Neural cell (in vitro differentiated cells): ENCODE measurements at regions not wholly inside any gene's neighbourhood (a gene's known extent, or its start where the extent isn't known, plus 50 kb on each side); places are given as distances from the start of the nearest gene placed in this dataset.

Experiments
- H2AFZ ChIP-seq: fragments of 200-600, 300-800 bp; sonication (generic), shearing (Covaris generic); 2 replicates; pipeline ENCODE4 v1.6.0; 2014; ENCODE audit warnings: low read depth, mild to moderate bottlenecking, antibody characterized with exemption, low read length, moderate library complexity
- H3F3A ChIP-seq: fragments of 200-600 bp; shearing (Covaris generic); 2 replicates; pipeline ENCODE4 v1.6.1; 2016; ENCODE audit warnings: mild to moderate bottlenecking, moderate library complexity, mixed read lengths, antibody characterized with exemption, low read length; ENCODE audit not compliant: insufficient read depth, poor library complexity, severe bottlenecking
- H3K27ac ChIP-seq: fragments of 200-600, 300-800 bp; sonication (generic), shearing (Covaris generic); 2 replicates; pipeline ENCODE4 v1.5.1; 2014; ENCODE audit warnings: mild to moderate bottlenecking, low read length, moderate library complexity
- H3K27me3 ChIP-seq: fragments of 300-800, 200-600 bp; sonication (generic), shearing (Covaris generic); 2 replicates; pipeline ENCODE4 v1.6.0; 2014; ENCODE audit warnings: mild to moderate bottlenecking, low read depth, low read length, moderate library complexity; ENCODE audit not compliant: insufficient read depth
- H3K36me3 ChIP-seq: fragments of 300-800, 200-600 bp; sonication (generic), shearing (Covaris generic); 2 replicates; pipeline ENCODE4 v1.5.1; 2014; ENCODE audit warnings: mild to moderate bottlenecking, antibody characterized with exemption, low read length, moderate library complexity; ENCODE audit not compliant: insufficient read depth
- H3K4me2 ChIP-seq: fragments of 300-800, 200-600 bp; sonication (generic), shearing (Covaris generic); 2 replicates; pipeline ENCODE4 v1.6.0; 2014; ENCODE audit warnings: mild to moderate bottlenecking, low read length
- H3K4me3 ChIP-seq: fragments of 300-800, 200-600 bp; sonication (generic), shearing (Covaris generic); 2 replicates; pipeline ENCODE4 v1.5.1; 2014; ENCODE audit warnings: mild to moderate bottlenecking, low read length, moderate library complexity
- H3K79me2 ChIP-seq: fragments of 200-600 bp; shearing (Covaris generic); replicated peaks from 2 replicates; pipeline ENCODE4 v1.6.0; 2014; ENCODE audit warnings: mild to moderate bottlenecking, low read length, moderate library complexity; ENCODE audit not compliant: insufficient read depth
- H3K9ac ChIP-seq: fragments of 300-800, 200-600 bp; sonication (generic), shearing (Covaris generic); 2 replicates; pipeline ENCODE4 v1.6.1; 2016; ENCODE audit warnings: mild to moderate bottlenecking, low read length, mixed read lengths
- H3K9me2 ChIP-seq: fragments of 200-600 bp; shearing (Covaris generic); 2 replicates; pipeline ENCODE4 v1.6.1; 2016; ENCODE audit warnings: mild to moderate bottlenecking, low read length, mixed read lengths; ENCODE audit not compliant: insufficient read depth
- H3K9me3 ChIP-seq: fragments of 200-600, 300-800 bp; sonication (generic), shearing (Covaris generic); 2 replicates; pipeline ENCODE4 v1.6.1; 2016; ENCODE audit warnings: mild to moderate bottlenecking, mixed run types, low read length, moderate library complexity, mixed read lengths
- H4K20me1 ChIP-seq: fragments of 200-600 bp; shearing (Covaris generic); 2 replicates; pipeline ENCODE4 v1.6.1; 2016; ENCODE audit warnings: mild to moderate bottlenecking, mixed run types; ENCODE audit not compliant: insufficient read depth
- CTCF ChIP-seq: fragments of 450-650 bp; IDR thresholded peaks from 2 replicates; pipeline ENCODE4 v1.5.1; 2014; ENCODE audit warnings: antibody characterized with exemption, mild to moderate bottlenecking, moderate library complexity; ENCODE audit not compliant: poor library complexity, severe bottlenecking
- EP300 ChIP-seq: fragments of 450-650 bp; conservative IDR thresholded peaks from 2 replicates; pipeline ENCODE4 v1.6.1; 2014; ENCODE audit warnings: antibody characterized with exemption, mild to moderate bottlenecking, moderate library complexity; ENCODE audit not compliant: poor library complexity, severe bottlenecking
- EZH2 ChIP-seq: fragments of 200-600, 300-800 bp; shearing (Covaris generic), sonication (generic); IDR thresholded peaks from 2 replicates; pipeline ENCODE4 v1.6.1; 2014; ENCODE audit warnings: antibody characterized with exemption, low read length, borderline replicate concordance, mild to moderate bottlenecking; ENCODE audit not compliant: insufficient read depth, poor library complexity, severe bottlenecking
- MXI1 ChIP-seq: fragments of 450-650 bp; conservative IDR thresholded peaks from 2 replicates; pipeline ENCODE4 v1.6.1; 2014; ENCODE audit warnings: antibody characterized with exemption, mild to moderate bottlenecking; ENCODE audit not compliant: poor library complexity, severe bottlenecking
- POLR2AphosphoS5 ChIP-seq: IDR thresholded peaks from 2 replicates; pipeline ENCODE4 v1.6.1; 2012
- RAD21 ChIP-seq: fragments of 450-650 bp; conservative IDR thresholded peaks from 2 replicates; pipeline ENCODE4 v1.6.1; 2014; ENCODE audit warnings: antibody characterized with exemption, mild to moderate bottlenecking, moderate library complexity
- REST ChIP-seq: IDR thresholded peaks from 2 replicates; pipeline ENCODE4 v1.6.1; 2012; ENCODE audit warnings: borderline replicate concordance
- SMC3 ChIP-seq: fragments of 450-650 bp; conservative IDR thresholded peaks from 2 replicates; pipeline ENCODE4 v1.6.1; 2014; ENCODE audit warnings: antibody characterized with exemption, mild to moderate bottlenecking, moderate library complexity; ENCODE audit not compliant: poor library complexity
- TAF1 ChIP-seq: IDR thresholded peaks from 2 replicates; pipeline ENCODE4 v1.6.1; 2012; ENCODE audit warnings: low read depth

GRCh38 chr21:18991846-18992245 lies 588.3 kb upstream of the TMPRSS15 start:
- Histone ChIP-seq H3K27ac (no peak overlapping the region), H4K20me1 (no peaks in the 10 kb centered on the region), H2AFZ (no peak overlapping the region), H3K36me3 (no peaks in the 10 kb centered on the region), H3K9ac (no peak overlapping the region), H3K27me3 (no peaks in the 10 kb centered on the region), H3K9me3 (no peaks in the 10 kb centered on the region), H3F3A (no peaks in the 10 kb centered on the region), H3K9me2 (no peaks in the 10 kb centered on the region), H3K4me3 (no peak overlapping the region), H3K4me2 (no peak overlapping the region), H3K79me2 (no peaks in the 10 kb centered on the region)
- TF ChIP-seq CTCF (no peak), EZH2 (no peak), SMC3 (no peak), RAD21 (no peak), POLR2AphosphoS5 (no peak), EP300 (no peak), MXI1 (no peak), TAF1 (no peak), REST (no peak)

- TF ChIP-seq POLR2AphosphoS5 (no peak), RAD21 (no peak), SMC3 (no peak), EZH2 (no peak), CTCF (no peak), MXI1 (no peak), EP300 (no peak)
Observed at GRCh38 chr21:19010251-19010650, 606.7 kb upstream of the TMPRSS15 start.

More at GRCh38 chr21:19010251-19010650, 606.7 kb upstream of the TMPRSS15 start:
- H3K36me3 ChIP-seq: no peaks in the 10 kb centered on the region
- H3K9me2 ChIP-seq: no peaks in the 10 kb centered on the region
- no peaks in the 10 kb centered on the region for H3K79me2 ChIP-seq
- no peak overlapping the region for H3K27ac ChIP-seq
- no peaks in the 10 kb centered on the region for H3K27me3 ChIP-seq
- H3F3A ChIP-seq: no peaks in the 10 kb centered on the region
- H2AFZ ChIP-seq: no peak overlapping the region
- H3K4me2 ChIP-seq: no peak overlapping the region
- H3K9ac ChIP-seq: no peak overlapping the region
- no peak overlapping the region for H3K4me3 ChIP-seq
- no peaks in the 10 kb centered on the region for H4K20me1 ChIP-seq
- H3K9me3 ChIP-seq: no peaks in the 10 kb centered on the region
